ENCODE measurements at regions not wholly inside any gene's neighbourhood (a gene's known extent, or its start where the extent isn't known, plus 50 kb on each side); places are given as distances from the start of the nearest gene placed in this dataset.

DNA sequence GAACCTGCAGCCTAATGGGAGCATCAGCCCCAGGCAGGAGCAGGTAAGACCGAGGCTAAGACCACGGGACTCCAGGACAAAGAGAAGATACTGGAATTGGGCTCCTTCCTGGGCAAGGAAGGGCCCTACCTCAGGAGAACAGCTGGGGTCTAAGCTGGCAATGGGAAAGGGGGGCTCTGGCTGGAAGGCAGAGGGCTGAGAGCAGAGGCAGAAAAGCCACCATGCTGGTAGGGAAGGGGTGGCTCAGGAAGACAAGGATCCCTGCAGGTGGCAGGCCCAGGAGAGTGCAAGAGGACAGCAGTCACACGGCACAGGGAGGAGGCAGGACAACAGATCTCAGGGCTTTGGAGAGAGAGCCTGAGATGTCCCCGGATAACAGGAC, 203.5 kb downstream of the NDUFA10 start:
- TF ChIP-seq, protein P1, sequence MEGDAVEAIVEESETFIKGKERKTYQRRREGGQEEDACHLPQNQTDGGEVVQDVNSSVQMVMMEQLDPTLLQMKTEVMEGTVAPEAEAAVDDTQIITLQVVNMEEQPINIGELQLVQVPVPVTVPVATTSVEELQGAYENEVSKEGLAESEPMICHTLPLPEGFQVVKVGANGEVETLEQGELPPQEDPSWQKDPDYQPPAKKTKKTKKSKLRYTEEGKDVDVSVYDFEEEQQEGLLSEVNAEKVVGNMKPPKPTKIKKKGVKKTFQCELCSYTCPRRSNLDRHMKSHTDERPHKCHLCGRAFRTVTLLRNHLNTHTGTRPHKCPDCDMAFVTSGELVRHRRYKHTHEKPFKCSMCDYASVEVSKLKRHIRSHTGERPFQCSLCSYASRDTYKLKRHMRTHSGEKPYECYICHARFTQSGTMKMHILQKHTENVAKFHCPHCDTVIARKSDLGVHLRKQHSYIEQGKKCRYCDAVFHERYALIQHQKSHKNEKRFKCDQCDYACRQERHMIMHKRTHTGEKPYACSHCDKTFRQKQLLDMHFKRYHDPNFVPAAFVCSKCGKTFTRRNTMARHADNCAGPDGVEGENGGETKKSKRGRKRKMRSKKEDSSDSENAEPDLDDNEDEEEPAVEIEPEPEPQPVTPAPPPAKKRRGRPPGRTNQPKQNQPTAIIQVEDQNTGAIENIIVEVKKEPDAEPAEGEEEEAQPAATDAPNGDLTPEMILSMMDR (IDR thresholded peaks at IDR 0.05) = no peak
- no peak for TF ChIP-seq ZFX (IDR thresholded peaks at IDR 0.05; ENCODE audit: borderline replicate concordance)

Data from 22Rv1 (cell line).